Breast epithelium (tissue), 4 donors: ENCODE measurements at regions not wholly inside any gene's neighbourhood (a gene's known extent, or its start where the extent isn't known, plus 50 kb on each side); places are given as distances from the start of the nearest gene placed in this dataset.

Experiments used
- DNase-seq, 2 donors: peaks; one replicate each; pipeline ENCODE4 v3.0.0-alpha.2; 2019; ENCODE audit warnings: low spot score in 2 of 2
- H3K27ac ChIP-seq, 2 donors: fragments of 200-600 bp; sonication (generic) in 1 of 2; one replicate each; pipeline ENCODE4 v1.5.1; 2016 to 2019; ENCODE audit warnings: mild to moderate bottlenecking in 1 of 2
- H3K27me3 ChIP-seq, 2 donors: fragments of 200-600 bp; sonication (generic) in 1 of 2; one replicate each; pipeline versions ENCODE4 v1.5.1 to v1.6.0; 2017 to 2019; ENCODE audit warnings: control low read depth in 1 of 2, mild to moderate bottlenecking in 1 of 2
- H3K36me3 ChIP-seq: fragments of 200-600 bp; one replicate; pipeline ENCODE4 v1.5.1; 2019
- H3K4me1 ChIP-seq, 2 donors: fragments of 200-600 bp; sonication (generic); one replicate each; pipeline ENCODE4 v1.5.1; 2016 to 2019; ENCODE audit warnings: control low read depth in 1 of 2
- H3K4me3 ChIP-seq, 3 donors: fragments of 200-600 bp; sonication (generic); 1 replicate in 2 of 3; 2 replicates in 1 of 3; pipeline ENCODE4 v1.5.1; 2016 to 2019; ENCODE audit warnings: mild to moderate bottlenecking in 3 of 3, moderate library complexity in 2 of 3
- H3K9me3 ChIP-seq, 2 donors: fragments of 200-600 bp; sonication (generic) in 1 of 2; one replicate each; pipeline ENCODE4 v1.5.1; 2016 to 2019; ENCODE audit warnings: control low read depth in 1 of 2
- POLR2A ChIP-seq: fragments of 450-650 bp; IDR thresholded peaks from one replicate; pipeline ENCODE4 v1.6.1; 2016; ENCODE audit warnings: antibody characterized with exemption, mild to moderate bottlenecking, moderate library complexity
- POLR2AphosphoS5 ChIP-seq, 3 donors: sonication (generic); formaldehyde crosslinking; IDR thresholded peaks; one replicate each; pipeline ENCODE4 v1.6.1; 2017; ENCODE audit warnings: antibody characterized with exemption in 3 of 3
- intact Hi-C: fragments of 100-400 bp; cut with DNase I; formaldehyde crosslinking; loops from one replicate; pipeline ENCODE4 v1.15.1; 2023; ENCODE audit warnings: low total_unique reads
- TF ChIP-seq, protein P1 (sequence below), 3 donors: fragments of 450-650 bp; IDR thresholded peaks; one replicate each; pipeline ENCODE4 v1.5.1; 2016 to 2017; ENCODE audit warnings: antibody characterized with exemption in 3 of 3, mild to moderate bottlenecking in 3 of 3, moderate library complexity in 3 of 3

DNA sequence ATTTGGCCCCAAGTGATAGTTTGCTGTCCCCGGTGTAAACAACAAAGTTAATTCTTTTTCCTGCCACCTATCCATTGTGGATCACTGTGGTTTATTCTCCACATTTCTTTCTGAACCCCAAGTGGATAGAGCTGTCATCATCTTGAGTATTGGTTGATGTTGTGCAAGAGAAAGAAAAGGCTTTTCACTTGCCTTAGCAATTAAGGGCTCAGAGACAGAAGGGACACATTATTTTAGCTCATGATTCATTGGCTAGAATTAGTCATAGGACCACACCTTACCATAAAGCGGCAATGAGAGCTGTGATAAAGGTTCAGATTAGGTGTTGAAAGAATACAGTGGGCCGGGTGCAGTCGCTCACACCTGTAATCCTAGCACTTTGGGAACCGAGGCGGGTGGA, 442.1 kb upstream of the DCC start:
- H3K4me1 ChIP-seq: no peaks in the 10 kb centered on the region
- no peaks in the 10 kb centered on the region for H3K36me3 ChIP-seq
- H3K27me3 ChIP-seq: no peaks in the 10 kb centered on the region
- TF ChIP-seq POLR2AphosphoS5 (IDR thresholded peaks at IDR 0.05) (no peak), POLR2A (no peak)
- TF ChIP-seq, protein P1, sequence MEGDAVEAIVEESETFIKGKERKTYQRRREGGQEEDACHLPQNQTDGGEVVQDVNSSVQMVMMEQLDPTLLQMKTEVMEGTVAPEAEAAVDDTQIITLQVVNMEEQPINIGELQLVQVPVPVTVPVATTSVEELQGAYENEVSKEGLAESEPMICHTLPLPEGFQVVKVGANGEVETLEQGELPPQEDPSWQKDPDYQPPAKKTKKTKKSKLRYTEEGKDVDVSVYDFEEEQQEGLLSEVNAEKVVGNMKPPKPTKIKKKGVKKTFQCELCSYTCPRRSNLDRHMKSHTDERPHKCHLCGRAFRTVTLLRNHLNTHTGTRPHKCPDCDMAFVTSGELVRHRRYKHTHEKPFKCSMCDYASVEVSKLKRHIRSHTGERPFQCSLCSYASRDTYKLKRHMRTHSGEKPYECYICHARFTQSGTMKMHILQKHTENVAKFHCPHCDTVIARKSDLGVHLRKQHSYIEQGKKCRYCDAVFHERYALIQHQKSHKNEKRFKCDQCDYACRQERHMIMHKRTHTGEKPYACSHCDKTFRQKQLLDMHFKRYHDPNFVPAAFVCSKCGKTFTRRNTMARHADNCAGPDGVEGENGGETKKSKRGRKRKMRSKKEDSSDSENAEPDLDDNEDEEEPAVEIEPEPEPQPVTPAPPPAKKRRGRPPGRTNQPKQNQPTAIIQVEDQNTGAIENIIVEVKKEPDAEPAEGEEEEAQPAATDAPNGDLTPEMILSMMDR (IDR thresholded peaks at IDR 0.05): no peak
- no peak for DNase-seq
- H3K4me3 ChIP-seq: no peak overlapping the region
- H3K27ac ChIP-seq: no peak overlapping the region
- no peaks in the 10 kb centered on the region for H3K9me3 ChIP-seq
- intact Hi-C loops: no loop called here

DNA sequence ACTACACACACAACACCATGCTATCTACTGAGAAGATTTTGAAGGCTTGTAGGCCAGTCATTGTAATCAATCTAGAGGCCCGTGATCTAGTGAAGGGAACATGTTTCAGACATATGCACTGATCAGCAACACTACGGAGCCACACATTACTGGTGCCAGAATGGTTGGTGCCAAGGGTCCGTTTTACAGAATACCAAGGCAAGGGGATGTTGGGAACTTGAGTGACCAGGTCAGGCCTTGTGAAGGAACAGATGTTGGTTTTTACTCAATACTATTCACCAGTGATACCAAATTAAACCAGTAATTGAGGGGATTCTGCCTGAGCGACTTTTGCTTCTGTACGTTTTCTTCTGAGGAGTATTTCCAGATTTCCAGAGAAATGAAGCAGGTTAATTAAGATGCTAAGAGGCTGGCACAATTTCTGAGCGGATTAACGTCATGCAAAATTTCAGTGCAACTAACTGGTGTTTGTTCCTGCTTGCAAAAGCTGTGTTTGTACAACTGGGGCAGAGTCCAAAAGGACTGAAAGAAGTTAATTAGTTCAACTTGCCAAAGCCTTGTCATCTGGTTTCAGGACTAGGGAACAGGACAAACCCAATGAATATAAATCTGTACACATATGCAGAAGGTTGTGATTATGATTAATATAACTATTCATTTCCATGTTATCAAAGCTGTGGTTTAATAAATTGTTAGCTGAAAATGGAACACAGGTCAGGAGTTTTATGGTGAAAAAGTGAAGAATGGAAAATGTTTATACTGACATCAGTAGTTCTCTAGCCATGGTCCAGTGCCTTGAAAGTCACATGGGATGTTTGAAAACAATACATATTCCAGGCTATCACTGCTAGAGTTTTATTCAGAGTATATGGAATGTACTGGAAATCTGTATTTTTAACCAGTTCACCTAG, 432.1 kb upstream of the DCC start:
- no peaks in the 10 kb centered on the region for H3K36me3 ChIP-seq
- intact Hi-C loops: no loop called here
- no peaks in the 10 kb centered on the region for H3K27me3 ChIP-seq

DNA sequence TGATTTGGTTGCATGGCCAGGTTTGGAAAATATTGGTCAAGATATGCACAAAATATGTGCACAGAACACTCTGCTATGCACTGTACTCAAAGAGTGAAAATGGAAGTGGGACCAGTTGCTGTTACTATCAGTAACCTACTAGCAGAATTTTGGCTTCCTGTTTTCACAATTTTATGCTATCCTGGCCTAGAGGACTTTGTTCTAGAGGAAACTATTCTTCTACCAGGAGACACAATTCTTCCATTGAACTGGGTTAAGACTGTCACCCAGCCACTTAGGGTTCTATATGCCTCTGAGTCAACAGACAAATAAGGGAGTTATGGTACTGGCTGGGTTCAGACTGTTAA, 431.4 kb upstream of the DCC start:
- DNase-seq: no peak
- TF ChIP-seq, protein P1 (IDR thresholded peaks at IDR 0.05): no peak
- TF ChIP-seq POLR2A (no peak), POLR2AphosphoS5 (IDR thresholded peaks at IDR 0.05) (no peak)
- Histone ChIP-seq H3K27ac (no peak overlapping the region), H3K27me3 (no peaks in the 10 kb centered on the region), H3K4me3 (no peak overlapping the region), H3K4me1 (no peaks in the 10 kb centered on the region), H3K36me3 (no peaks in the 10 kb centered on the region), H3K9me3 (no peaks in the 10 kb centered on the region)
- intact Hi-C loops: no loop called here

More for the DNA sequence above, 432.1 kb upstream of the DCC start:
- TF ChIP-seq, protein P1 (IDR thresholded peaks at IDR 0.05): no peak
- TF ChIP-seq POLR2A: no peak
- TF ChIP-seq POLR2AphosphoS5 (IDR thresholded peaks at IDR 0.05): no peak
- H3K4me1 ChIP-seq: no peaks in the 10 kb centered on the region
- no peak for DNase-seq
- no peak overlapping the region for H3K27ac ChIP-seq
- no peak overlapping the region for H3K4me3 ChIP-seq
- no peaks in the 10 kb centered on the region for H3K9me3 ChIP-seq

DNA sequence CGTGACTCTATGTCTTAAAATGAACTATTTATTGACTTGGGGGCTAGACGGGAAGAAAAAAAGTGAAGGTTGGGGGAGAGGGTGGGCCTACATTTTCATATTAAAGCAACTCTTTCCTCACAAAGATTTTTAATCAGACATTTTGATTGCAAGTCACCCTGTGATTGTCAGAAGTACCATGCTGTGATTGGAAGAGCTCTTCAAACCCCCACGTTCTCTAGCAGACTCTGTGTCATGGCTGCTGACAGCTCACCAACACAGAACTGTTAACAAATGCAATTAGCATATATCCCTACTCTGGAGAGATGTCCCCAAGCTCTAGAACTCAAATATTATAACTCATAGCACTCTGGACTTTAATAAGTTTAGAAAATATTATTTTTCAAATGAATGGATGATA, 428.4 kb upstream of the DCC start:
- Histone ChIP-seq H3K27me3 (no peaks in the 10 kb centered on the region), H3K27ac (no peak overlapping the region), H3K4me1 (no peaks in the 10 kb centered on the region), H3K9me3 (no peaks in the 10 kb centered on the region), H3K36me3 (no peaks in the 10 kb centered on the region), H3K4me3 (no peak overlapping the region)
- TF ChIP-seq POLR2A: no peak
- TF ChIP-seq POLR2AphosphoS5 (IDR thresholded peaks at IDR 0.05): no peak
- TF ChIP-seq, protein P1 (IDR thresholded peaks at IDR 0.05): no peak
- no peak for DNase-seq
- intact Hi-C loops: no loop called here

DNA sequence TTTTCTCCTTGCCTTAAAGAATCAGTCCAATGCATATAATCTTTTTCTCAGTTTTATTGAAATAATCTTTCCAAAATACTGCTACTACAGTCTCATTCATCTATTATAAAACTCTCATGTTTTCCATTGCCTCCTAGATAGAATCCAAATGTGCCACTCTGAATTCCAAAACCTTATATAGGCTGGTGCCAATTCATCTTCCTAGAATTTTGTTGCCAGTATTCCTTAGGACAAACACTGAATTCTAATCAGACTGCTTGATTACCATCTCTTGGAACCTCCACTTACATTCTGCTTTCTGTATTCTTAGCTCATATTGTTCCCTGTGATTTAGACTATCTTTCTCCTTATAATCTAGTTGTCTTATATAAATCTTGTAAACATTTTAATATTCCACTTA, 427.6 kb upstream of the DCC start:
- no peaks in the 10 kb centered on the region for H3K36me3 ChIP-seq
- no peaks in the 10 kb centered on the region for H3K9me3 ChIP-seq
- intact Hi-C loops: no loop called here
- H3K4me3 ChIP-seq: no peak overlapping the region
- H3K27me3 ChIP-seq: no peaks in the 10 kb centered on the region
- no peak for DNase-seq
- H3K27ac ChIP-seq: no peak overlapping the region
- TF ChIP-seq POLR2A: no peak
- no peak for TF ChIP-seq POLR2AphosphoS5 (IDR thresholded peaks at IDR 0.05)
- TF ChIP-seq, protein P1 (IDR thresholded peaks at IDR 0.05): no peak
- no peaks in the 10 kb centered on the region for H3K4me1 ChIP-seq
